PC-9 (cell line): ENCODE measurements at regions not wholly inside any gene's neighbourhood (a gene's known extent, or its start where the extent isn't known, plus 50 kb on each side); places are given as distances from the start of the nearest gene placed in this dataset.

Experiments used
- CTCF ChIP-seq: fragments of 200-600 bp; sonication (generic); conservative IDR thresholded peaks from 2 replicates; pipeline ENCODE4 v1.6.1; 2017; ENCODE audit warnings: mixed run types, antibody characterized with exemption, mild to moderate bottlenecking, moderate library complexity
- EZH2 ChIP-seq: fragments of 200-600 bp; sonication (generic); IDR thresholded peaks from 2 replicates; pipeline ENCODE4 v1.8.0; 2017; ENCODE audit warnings: antibody characterized with exemption, low read depth

- TF ChIP-seq CTCF (no peak), EZH2 (no peak)
Observed at GRCh38 chr15:93278006-93278405, 189.0 kb upstream of the RGMA start.
